H1 (cell line): ENCODE measurements at regions not wholly inside any gene's neighbourhood (a gene's known extent, or its start where the extent isn't known, plus 50 kb on each side); places are given as distances from the start of the nearest gene placed in this dataset.

ENCODE experiments used
- ASH2L ChIP-seq: fragments of 200-600, 300-600 bp; sonication (generic); IDR thresholded peaks from one replicate; pipeline ENCODE4 v1.7.1; 2017; ENCODE audit warnings: low read length
- CHD1 ChIP-seq: IDR thresholded peaks from 2 replicates; pipeline ENCODE4 v1.6.1; 2012; ENCODE audit warnings: low read depth, low read length, improper control_type of control experiment
- CHD2 ChIP-seq: IDR thresholded peaks from 2 replicates; pipeline ENCODE4 v1.6.1; 2012; ENCODE audit warnings: low read length, improper control_type of control experiment
- CREB1 ChIP-seq: IDR thresholded peaks from 2 replicates; pipeline ENCODE4 v1.6.1; 2012; ENCODE audit warnings: inconsistent platforms
- EZH2 ChIP-seq: fragments of 200-600 bp; sonication (generic); IDR thresholded peaks from 2 replicates; pipeline ENCODE4 v1.7.1; 2012; ENCODE audit warnings: low read depth, mild to moderate bottlenecking, moderate library complexity, low read length, inconsistent platforms; ENCODE audit not compliant: severe bottlenecking
- JUN ChIP-seq: IDR thresholded peaks from 2 replicates; pipeline ENCODE4 v1.6.1; 2011; ENCODE audit warnings: low read depth, mild to moderate bottlenecking, improper control_type of control experiment, low read length
- KDM1A ChIP-seq: fragments of 200-600, 300-600 bp; sonication (generic); IDR thresholded peaks from 2 replicates; pipeline ENCODE4 v1.7.1; 2016; ENCODE audit warnings: mild to moderate bottlenecking, low read length, borderline replicate concordance
- KDM5A ChIP-seq: fragments of 200-600 bp; IDR thresholded peaks from 2 replicates; pipeline ENCODE4 v1.7.1; 2012; ENCODE audit warnings: mild to moderate bottlenecking, low read length, inconsistent platforms, mixed read lengths
- NRF1 ChIP-seq: IDR thresholded peaks from 2 replicates; pipeline ENCODE4 v1.6.1; 2011; ENCODE audit warnings: mild to moderate bottlenecking, low read depth, low read length, improper control_type of control experiment
- POLR2A ChIP-seq, 2 experiments: IDR thresholded peaks; 1 replicate in 1 of 2; 2 replicates in 1 of 2; pipeline ENCODE4 v1.6.1; 2011; ENCODE audit warnings: low read depth in 2 of 2, low read length in 2 of 2, mild to moderate bottlenecking in 2 of 2; ENCODE audit errors: control extremely low read depth in 1 of 2
- TCF12 ChIP-seq: IDR thresholded peaks from 2 replicates; pipeline ENCODE4 v1.6.1; 2011; ENCODE audit warnings: low read depth, mild to moderate bottlenecking, low read length
- TF ChIP-seq, protein P1 (sequence below), 3 experiments: IDR thresholded peaks; 1 replicate in 2 of 3; 2 replicates in 1 of 3; pipeline versions ENCODE4 v1.5.1 to v1.6.1; 2011; ENCODE audit warnings: low read length in 3 of 3, mild to moderate bottlenecking in 3 of 3, inconsistent platforms in 2 of 3, low read depth in 1 of 3, moderate library complexity in 1 of 3; ENCODE audit not compliant: insufficient read depth in 1 of 3; ENCODE audit errors: control extremely low read depth in 1 of 3

DNA sequence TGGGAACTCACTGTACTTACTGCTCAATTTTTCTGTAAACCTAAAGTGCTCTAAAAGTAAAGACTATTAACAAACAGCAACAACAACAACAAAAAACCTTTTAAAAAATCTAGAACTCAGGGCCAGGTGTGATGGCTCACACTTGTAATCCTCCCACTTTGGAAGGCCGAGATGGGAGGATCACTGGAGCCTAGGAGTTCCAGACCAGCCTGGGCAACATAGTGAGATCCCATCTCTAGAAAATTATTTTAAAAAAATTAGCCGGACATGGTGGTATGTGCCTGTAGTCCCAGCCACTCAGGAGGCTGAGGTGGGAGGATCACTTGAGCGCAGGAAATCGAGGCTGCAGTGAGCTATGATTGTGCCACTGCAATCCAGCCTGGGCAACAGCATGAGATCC, 161.8 kb downstream of the NUP210 start:
- TF ChIP-seq CHD2 (no peak), JUN (no peak), CHD1 (no peak), CREB1 (no peak), POLR2A (IDR thresholded peaks at IDR 0.05; ENCODE audit: control extremely low read depth in 1 of 2, low read depth in 2 of 2, low read length in 2 of 2) (no peak), KDM5A (no peak), KDM1A (no peak), EZH2 (no peak), TCF12 (no peak), NRF1 (no peak), ASH2L (no peak)
- TF ChIP-seq, protein P1, sequence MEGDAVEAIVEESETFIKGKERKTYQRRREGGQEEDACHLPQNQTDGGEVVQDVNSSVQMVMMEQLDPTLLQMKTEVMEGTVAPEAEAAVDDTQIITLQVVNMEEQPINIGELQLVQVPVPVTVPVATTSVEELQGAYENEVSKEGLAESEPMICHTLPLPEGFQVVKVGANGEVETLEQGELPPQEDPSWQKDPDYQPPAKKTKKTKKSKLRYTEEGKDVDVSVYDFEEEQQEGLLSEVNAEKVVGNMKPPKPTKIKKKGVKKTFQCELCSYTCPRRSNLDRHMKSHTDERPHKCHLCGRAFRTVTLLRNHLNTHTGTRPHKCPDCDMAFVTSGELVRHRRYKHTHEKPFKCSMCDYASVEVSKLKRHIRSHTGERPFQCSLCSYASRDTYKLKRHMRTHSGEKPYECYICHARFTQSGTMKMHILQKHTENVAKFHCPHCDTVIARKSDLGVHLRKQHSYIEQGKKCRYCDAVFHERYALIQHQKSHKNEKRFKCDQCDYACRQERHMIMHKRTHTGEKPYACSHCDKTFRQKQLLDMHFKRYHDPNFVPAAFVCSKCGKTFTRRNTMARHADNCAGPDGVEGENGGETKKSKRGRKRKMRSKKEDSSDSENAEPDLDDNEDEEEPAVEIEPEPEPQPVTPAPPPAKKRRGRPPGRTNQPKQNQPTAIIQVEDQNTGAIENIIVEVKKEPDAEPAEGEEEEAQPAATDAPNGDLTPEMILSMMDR (IDR thresholded peaks at IDR 0.05; ENCODE audit: control extremely low read depth in 1 of 3, insufficient read depth in 1 of 3, low read depth in 1 of 3, low read length in 3 of 3), result no peak
